Renal cortex interstitium (tissue), 11 donors: ENCODE measurements at regions not wholly inside any gene's neighbourhood (a gene's known extent, or its start where the extent isn't known, plus 50 kb on each side); places are given as distances from the start of the nearest gene placed in this dataset.
"Not testable (repeated sequence)": the region's sequence is repeated elsewhere in the genome, so short reads cannot be mapped to it uniquely, and the experiment has no call there.

Experiments used
- DNase-seq, 11 donors: peaks; one replicate each; pipeline ENCODE4 v3.0.0-alpha.2; 2013; ENCODE audit warnings: low read depth in 9 of 11, low spot score in 4 of 11; ENCODE audit errors: extremely low read depth in 1 of 11

- no peak for DNase-seq
Measured at GRCh38 chr7:27438881-27439589, 196.4 kb downstream of the EVX1 start.

DNA sequence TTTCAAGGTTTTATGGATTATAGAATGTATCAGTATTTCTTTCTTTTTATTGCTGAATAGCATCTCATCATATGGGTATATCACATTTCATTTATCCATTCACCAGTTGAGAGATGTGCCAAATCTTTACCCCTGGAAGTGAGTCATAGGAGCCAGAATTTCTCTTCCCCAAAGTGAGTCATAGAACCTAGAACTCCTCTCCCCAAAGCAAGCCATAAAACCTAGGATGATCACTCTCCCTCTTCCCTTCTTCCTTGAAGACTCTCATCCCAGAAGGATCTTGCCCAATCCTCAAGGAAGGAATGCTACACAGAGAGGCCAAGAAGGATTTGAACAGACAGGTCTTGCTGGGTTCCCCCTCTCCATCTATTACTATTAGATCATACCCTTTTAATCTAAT, 199.9 kb downstream of the EVX1 start:
- no peak for DNase-seq

DNA sequence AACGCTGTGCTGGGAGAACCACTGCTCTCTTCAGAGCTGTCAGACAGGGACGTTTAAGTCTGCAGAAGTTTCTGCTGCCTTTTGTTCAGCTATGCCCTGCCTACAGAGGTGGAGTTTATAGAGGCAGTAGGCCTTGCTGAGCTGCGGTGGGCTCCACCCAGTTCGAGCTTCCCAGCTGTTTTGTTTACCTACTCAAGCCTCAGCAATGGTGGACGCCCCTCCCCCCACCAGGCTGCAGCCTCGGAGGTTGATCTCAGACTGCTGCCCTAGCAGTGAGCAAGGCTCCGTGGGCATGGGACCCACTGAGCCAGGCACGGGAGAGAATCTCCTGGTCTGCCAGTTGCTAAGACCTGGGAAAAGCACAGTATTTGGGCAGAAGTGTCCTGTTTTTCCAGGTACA, 206.4 kb downstream of the EVX1 start:
- DNase-seq: not testable (repeated sequence)

- DNase-seq: no peak
Measured at GRCh38 chr7:27453702-27454405, 208.8 kb downstream of the HIBADH start.

DNA sequence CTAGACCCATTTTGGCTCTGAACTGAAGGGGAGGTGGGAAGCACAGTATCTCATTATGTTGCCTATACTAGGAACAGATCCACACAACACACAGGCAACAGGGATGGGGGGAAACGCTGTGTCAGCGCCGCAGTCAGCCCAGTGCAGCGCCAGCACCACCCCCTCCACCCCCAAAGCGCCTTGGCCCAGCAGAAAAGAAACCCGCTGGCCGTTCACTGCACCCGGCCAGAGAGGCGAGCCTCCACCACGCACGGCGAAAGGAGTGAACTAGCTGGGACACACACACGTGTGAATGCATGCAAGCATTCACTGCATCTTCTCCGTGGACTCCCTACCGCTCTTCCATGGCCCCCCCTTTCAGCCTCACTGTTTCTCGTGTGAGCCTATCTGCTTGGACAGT, 205.6 kb downstream of the HIBADH start:
- DNase-seq: not testable (repeated sequence)

DNA sequence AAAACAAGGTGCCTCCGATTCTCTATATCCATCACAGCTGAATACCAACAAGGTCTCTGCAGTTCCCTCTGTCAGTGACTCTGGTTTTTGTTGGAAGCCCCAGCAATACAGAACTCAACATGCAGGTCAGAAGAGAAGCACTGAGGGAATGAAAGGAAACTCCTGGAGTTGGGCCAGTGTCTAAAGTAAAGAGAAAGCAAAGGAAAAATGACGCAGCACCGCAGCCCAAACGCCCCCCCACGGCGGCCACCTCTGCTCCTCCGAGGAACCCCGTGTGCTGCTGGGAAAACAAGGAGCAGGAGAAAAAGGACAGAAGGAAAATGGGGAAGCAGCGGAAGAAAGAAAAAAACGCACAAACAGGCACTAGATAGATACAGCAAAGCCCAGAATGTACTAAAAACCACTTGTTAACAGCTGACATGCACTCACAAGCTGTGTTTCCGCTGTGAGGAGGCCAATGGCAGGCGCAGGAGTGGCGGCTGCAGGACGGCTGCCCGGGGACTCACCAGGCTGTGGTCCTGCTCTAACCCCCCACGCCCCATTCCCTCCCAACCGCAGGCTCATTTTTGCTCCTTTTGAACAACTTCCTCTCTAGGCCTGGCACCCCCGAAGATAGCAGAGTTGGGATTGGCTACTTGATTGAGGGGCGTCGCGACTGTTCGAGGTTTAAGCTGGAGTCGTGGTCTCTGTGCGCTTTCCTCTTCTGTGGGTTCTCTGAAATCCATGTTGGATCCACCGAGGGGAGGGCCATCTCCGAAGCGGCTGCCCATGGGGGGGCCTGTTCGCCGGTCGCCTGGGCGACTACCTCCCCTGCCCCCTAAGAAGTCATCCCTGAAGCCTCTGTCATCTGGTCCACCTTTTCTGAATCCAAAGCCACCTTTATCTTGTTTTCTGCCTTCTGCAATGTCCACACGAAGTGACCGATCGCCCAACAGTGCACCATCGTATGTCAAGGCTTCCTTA, 204.8 kb downstream of the HIBADH start:
- not testable (repeated sequence) for DNase-seq

DNA sequence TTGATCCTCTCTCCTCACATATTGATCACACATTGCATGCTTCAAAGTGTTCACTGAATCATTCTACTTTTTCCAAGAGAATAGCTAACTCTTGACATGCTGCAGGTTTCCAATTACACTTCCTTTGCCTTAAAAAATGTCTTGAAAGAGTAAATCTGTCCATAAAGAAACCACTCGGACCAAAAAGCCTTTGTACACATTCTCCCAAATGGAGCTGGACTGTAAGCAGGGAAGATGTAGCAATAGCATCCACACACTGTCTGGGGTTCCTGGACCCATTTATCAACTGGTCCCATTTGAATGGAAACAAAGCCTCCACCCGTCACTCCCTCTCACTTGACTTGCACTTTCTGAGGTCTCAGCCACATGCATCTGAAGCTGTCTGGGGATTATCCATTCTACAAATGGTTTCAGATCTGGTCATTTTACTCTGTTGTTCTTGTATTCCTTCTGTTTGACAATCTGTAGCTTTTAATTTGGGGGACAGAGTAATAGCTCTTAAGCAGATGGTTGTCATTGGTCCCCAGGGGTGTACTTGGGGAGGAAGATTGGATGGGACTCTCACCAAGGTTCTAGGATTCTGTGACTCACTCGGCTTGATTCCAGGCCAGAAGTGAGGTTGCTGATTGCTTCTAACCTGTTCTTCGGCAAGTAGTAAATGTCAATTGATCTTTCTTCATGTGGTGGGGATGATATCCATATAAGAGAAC, 203.5 kb downstream of the HIBADH start:
- DNase-seq: no peak

GRCh38 chr7:27459731-27460053, 203.0 kb downstream of the HIBADH start:
- no peak for DNase-seq

GRCh38 chr7:27462575-27463270, 200.0 kb downstream of the HIBADH start:
- DNase-seq: peak in 2 of 11 donors; percentile 16 to 36

- DNase-seq: no peak
Measured at GRCh38 chr7:27464970-27465369, 197.7 kb downstream of the HIBADH start.

- no peak for DNase-seq
Measured at GRCh38 chr7:27466703-27467102, 196.0 kb downstream of the HIBADH start.

DNA sequence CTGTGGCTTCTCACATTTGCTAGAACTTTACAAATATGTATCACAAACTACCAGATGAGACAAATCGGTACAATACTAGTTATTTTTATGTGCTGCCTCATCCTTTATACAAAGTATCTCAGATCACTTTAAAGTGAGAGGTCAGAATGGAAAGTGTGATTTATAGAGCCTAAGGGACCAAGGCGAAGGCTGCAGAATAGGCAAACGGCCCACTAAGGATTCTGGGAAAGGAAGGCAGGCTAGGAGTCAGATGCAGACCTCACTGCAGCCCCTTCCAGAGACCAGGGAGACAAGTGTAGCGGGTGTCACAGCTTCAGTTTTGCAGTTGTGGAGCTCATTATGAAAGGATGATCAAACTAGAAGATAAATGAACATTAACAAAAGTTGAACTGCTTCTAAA, 190.6 kb downstream of the HIBADH start:
- no peak for DNase-seq
